HFFc6 (cell line): ENCODE measurements at regions not wholly inside any gene's neighbourhood (a gene's known extent, or its start where the extent isn't known, plus 50 kb on each side); places are given as distances from the start of the nearest gene placed in this dataset.

Experiments used
- DNase-seq: peaks from one replicate; pipeline ENCODE4 v3.0.0-alpha.2; 2018
- H3K27ac Mint-ChIP-seq: 2 replicates; pipeline ENCODE4 v1.8.0; 2020; ENCODE audit warnings: mild to moderate bottlenecking, mixed read lengths
- H3K27me3 Mint-ChIP-seq: 2 replicates; pipeline ENCODE4 v1.8.0; 2021; ENCODE audit warnings: mild to moderate bottlenecking, moderate library complexity, mixed read lengths; ENCODE audit not compliant: insufficient read depth
- H3K36me3 Mint-ChIP-seq: 2 replicates; pipeline ENCODE4 v1.8.0; 2021; ENCODE audit warnings: low read depth, mixed read lengths
- H3K4me1 Mint-ChIP-seq: 2 replicates; pipeline ENCODE4 v1.8.0; 2020; ENCODE audit warnings: low read depth, mixed read lengths
- H3K4me3 Mint-ChIP-seq: 2 replicates; pipeline ENCODE4 v1.8.0; 2020; ENCODE audit warnings: mild to moderate bottlenecking, moderate library complexity, mixed read lengths
- H3K9me3 Mint-ChIP-seq: 2 replicates; pipeline ENCODE4 v1.8.0; 2020; ENCODE audit warnings: mild to moderate bottlenecking, mixed read lengths
- CTCF ChIP-seq: fragments of 200-600 bp; sonication (generic); IDR thresholded peaks from 2 replicates; pipeline ENCODE4 v1.5.0; 2021; ENCODE audit warnings: antibody characterized with exemption, mild to moderate bottlenecking

GRCh38 chr11:109247071-109247470, 174.9 kb upstream of the C11orf87 start:
- Mint-ChIP-seq H3K9me3 (no peaks in the 10 kb centered on the region), H3K4me3 (peak overlapping the region; percentile 30; the same call in 1 of the 2 replicates), H3K4me1 (peaks cover 55% of the 10 kb centered on the region), H3K36me3 (no peaks in the 10 kb centered on the region), H3K27ac (peak overlapping the region; percentile 68; the same call in 1 of the 2 replicates), H3K27me3 (peaks cover 2% of the 10 kb centered on the region; the same call in 1 of the 2 replicates)
- DNase-seq: peak; percentile 14
- no peak for TF ChIP-seq CTCF

GRCh38 chr11:109249597-109249996, 172.4 kb upstream of the C11orf87 start:
- no peak overlapping the region for H3K4me3 Mint-ChIP-seq
- peaks cover 2% of the 10 kb centered on the region; the same call in 1 of the 2 replicates for H3K27me3 Mint-ChIP-seq
- no peaks in the 10 kb centered on the region for H3K36me3 Mint-ChIP-seq
- H3K27ac Mint-ChIP-seq: peak overlapping the region; percentile 40
- H3K4me1 Mint-ChIP-seq: peaks cover 51% of the 10 kb centered on the region
- TF ChIP-seq CTCF: no peak
- H3K9me3 Mint-ChIP-seq: no peaks in the 10 kb centered on the region
- no peak for DNase-seq

- Mint-ChIP-seq H3K36me3 (no peaks in the 10 kb centered on the region), H3K9me3 (no peaks in the 10 kb centered on the region), H3K27ac (no peak overlapping the region), H3K4me1 (peaks cover 37% of the 10 kb centered on the region), H3K27me3 (no peaks in the 10 kb centered on the region; the same call in 1 of the 2 replicates), H3K4me3 (no peak overlapping the region)
- no peak for TF ChIP-seq CTCF
- DNase-seq: no peak
These were observed 170.8 kb upstream of the C11orf87 start for GRCh38 chr11:109251230-109251629.

- H3K4me1 Mint-ChIP-seq: no peaks in the 10 kb centered on the region
- H3K4me3 Mint-ChIP-seq: no peak overlapping the region
- H3K36me3 Mint-ChIP-seq: peaks cover 8% of the 10 kb centered on the region; the same call in 1 of the 2 replicates
- H3K27me3 Mint-ChIP-seq: no peaks in the 10 kb centered on the region
- no peak for DNase-seq
- H3K9me3 Mint-ChIP-seq: peaks cover 16% of the 10 kb centered on the region
- H3K27ac Mint-ChIP-seq: no peak overlapping the region
- no peak for TF ChIP-seq CTCF
These were observed 157.9 kb upstream of the C11orf87 start for GRCh38 chr11:109264128-109264527.

- Mint-ChIP-seq H3K27ac (no peak overlapping the region), H3K4me3 (no peak overlapping the region), H3K36me3 (peaks cover 8% of the 10 kb centered on the region; the same call in 1 of the 2 replicates), H3K9me3 (peaks cover 20% of the 10 kb centered on the region), H3K4me1 (no peaks in the 10 kb centered on the region), H3K27me3 (no peaks in the 10 kb centered on the region; the same call in 1 of the 2 replicates)
- TF ChIP-seq CTCF: no peak
- no peak for DNase-seq
These were observed 154.5 kb upstream of the C11orf87 start for GRCh38 chr11:109267293-109268095.
